ENCODE measurements at regions not wholly inside any gene's neighbourhood (a gene's known extent, or its start where the extent isn't known, plus 50 kb on each side); places are given as distances from the start of the nearest gene placed in this dataset.

- Histone ChIP-seq H3K14ac (ENCODE audit: insufficient read depth, low read length) (no peak overlapping the region), H3K9ac (ENCODE audit: extremely low read depth, insufficient read length, low read length) (no peak overlapping the region), H2BK15ac (ENCODE audit: low read depth, low read length) (no peak overlapping the region), H2AFZ (ENCODE audit: low read length) (no peak overlapping the region), H3K27me3 (ENCODE audit: insufficient read depth, low read length) (no peaks in the 10 kb centered on the region), H3K79me2 (ENCODE audit: insufficient read depth, low read length) (no peaks in the 10 kb centered on the region), H3K56ac (ENCODE audit: insufficient read length, low read depth, low read length) (no peak overlapping the region), H3K23me2 (ENCODE audit: insufficient read length, low read depth, low read length, poor library complexity, severe bottlenecking) (no peaks in the 10 kb centered on the region), H4K91ac (ENCODE audit: insufficient read length, low read depth, low read length) (no peak overlapping the region), H4K8ac (replicated peaks; ENCODE audit: insufficient read length, low read depth, low read length) (no peak overlapping the region), H2BK20ac (ENCODE audit: low read depth, low read length, poor library complexity, severe bottlenecking) (no peak overlapping the region), H3K4me2 (ENCODE audit: insufficient read depth, insufficient read length, low read length) (no peak overlapping the region), H3K9me3 (ENCODE audit: control insufficient read depth, low read depth, low read length) (no peaks in the 10 kb centered on the region), H4K20me1 (ENCODE audit: control insufficient read depth, insufficient read depth, insufficient read length) (no peaks in the 10 kb centered on the region), H2BK120ac (ENCODE audit: low read depth, low read length, poor library complexity, severe bottlenecking) (no peak overlapping the region), H2AK5ac (ENCODE audit: insufficient read length, low read length) (no peak overlapping the region), H3K23ac (ENCODE audit: insufficient read length, low read depth, low read length) (no peak overlapping the region), H3K27ac (ENCODE audit: insufficient read length, low read depth, low read length) (no peak overlapping the region), H3T11ph (ENCODE audit: low read length) (no peak overlapping the region), H2BK5ac (ENCODE audit: insufficient read length, low read length) (no peak overlapping the region), H2BK12ac (ENCODE audit: insufficient read length, low read depth, low read length) (no peak overlapping the region), H3K79me1 (ENCODE audit: insufficient read depth, low read depth, low read length, poor library complexity, severe bottlenecking) (no peaks in the 10 kb centered on the region), H3K4me1 (ENCODE audit: insufficient read depth, low read length) (no peaks in the 10 kb centered on the region), H4K5ac (ENCODE audit: insufficient read length, low read depth, low read length) (no peak overlapping the region), H3K4ac (ENCODE audit: low read depth, low read length) (no peak overlapping the region), H3K18ac (ENCODE audit: insufficient read length, low read depth, low read length) (no peak overlapping the region)
- no peaks in the 10 kb centered on the region for H3K9me3 Mint-ChIP-seq
- no CpG with 5 or more reads among the region's 1 CpG for WGBS (ENCODE audit: extremely low coverage, insufficient read length, low lambda C conversion rate)
- no peak for TF ChIP-seq CTCF (conservative IDR thresholded peaks at IDR 0.05)
- H3K36me3 Mint-ChIP-seq (ENCODE audit: insufficient read depth in 1 of 3, low read depth in 3 of 3) = no peaks in the 10 kb centered on the region
- H3K27me3 Mint-ChIP-seq (ENCODE audit: low read depth) = peaks cover 1% of the 10 kb centered on the region; the same call in 1 of the 2 replicates
- no peak overlapping the region for H3K27ac Mint-ChIP-seq
- no peak overlapping the region for H3K4me3 Mint-ChIP-seq
- no peak for DNase-seq
- peaks cover 20 to 24% of the 10 kb centered on the region in 2 experiments for H3K4me1 Mint-ChIP-seq
Measured at GRCh38 chr13:50593207-50593606, 250.3 kb downstream of the DLEU7 start.

Data from H9 (cell line).